ENCODE measurements at regions not wholly inside any gene's neighbourhood (a gene's known extent, or its start where the extent isn't known, plus 50 kb on each side); places are given as distances from the start of the nearest gene placed in this dataset.
"Not testable (repeated sequence)": the region's sequence is repeated elsewhere in the genome, so short reads cannot be mapped to it uniquely, and the experiment has no call there.

- DNase-seq (ENCODE audit: low read depth in 2 of 2, low spot score in 1 of 2): no peak
Observed at GRCh38 chr22:42217752-42218280, 52.6 kb downstream of the TCF20 start.

GRCh38 chr22:42217019-42217751, 53.3 kb downstream of the TCF20 start:
- DNase-seq (ENCODE audit: low read depth in 2 of 2, low spot score in 1 of 2): no peak

DNA sequence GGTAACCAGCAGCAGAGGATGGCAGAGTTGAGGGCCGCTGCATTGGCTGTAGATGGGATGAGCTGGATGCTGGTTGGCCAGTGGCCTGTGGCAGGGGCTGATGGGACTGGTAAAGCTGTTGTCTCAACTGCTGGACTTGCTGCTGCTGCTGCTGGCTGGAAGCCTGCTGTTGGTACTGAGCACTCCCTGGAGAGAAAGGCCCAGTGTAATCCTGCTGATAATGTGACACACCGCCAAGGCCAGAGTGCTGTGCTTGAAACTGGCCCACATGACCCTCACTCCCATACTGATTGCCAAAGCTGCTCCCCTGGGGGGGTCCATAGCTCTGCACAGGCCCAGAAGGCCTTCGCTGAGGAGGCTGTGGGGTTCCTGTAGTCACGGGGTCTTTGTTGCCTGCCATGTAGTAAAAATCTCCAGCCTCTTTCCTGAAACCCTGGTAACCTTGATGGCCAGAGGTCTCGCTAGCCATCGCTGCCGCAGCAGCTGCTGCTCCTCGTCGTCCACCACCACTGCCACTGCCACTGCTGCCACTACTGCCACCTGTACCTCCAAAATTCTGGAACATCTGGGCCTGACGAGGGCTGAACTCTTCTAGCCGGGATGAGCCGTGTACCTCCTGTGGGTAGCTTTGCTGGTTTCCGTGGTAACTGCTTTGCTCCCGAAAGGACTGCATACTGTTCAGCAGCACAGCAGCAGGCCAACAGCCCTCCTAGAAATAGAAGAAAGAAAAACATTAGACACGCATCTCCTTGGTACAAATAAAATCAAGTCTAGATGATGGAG, 55.6 kb downstream of the TCF20 start:
- DNase-seq (ENCODE audit: low read depth in 2 of 2, low spot score in 1 of 2): no peak

GRCh38 chr22:42208362-42208761, 62.1 kb downstream of the TCF20 start:
- DNase-seq (ENCODE audit: low read depth in 2 of 2, low spot score in 1 of 2): no peak

DNA sequence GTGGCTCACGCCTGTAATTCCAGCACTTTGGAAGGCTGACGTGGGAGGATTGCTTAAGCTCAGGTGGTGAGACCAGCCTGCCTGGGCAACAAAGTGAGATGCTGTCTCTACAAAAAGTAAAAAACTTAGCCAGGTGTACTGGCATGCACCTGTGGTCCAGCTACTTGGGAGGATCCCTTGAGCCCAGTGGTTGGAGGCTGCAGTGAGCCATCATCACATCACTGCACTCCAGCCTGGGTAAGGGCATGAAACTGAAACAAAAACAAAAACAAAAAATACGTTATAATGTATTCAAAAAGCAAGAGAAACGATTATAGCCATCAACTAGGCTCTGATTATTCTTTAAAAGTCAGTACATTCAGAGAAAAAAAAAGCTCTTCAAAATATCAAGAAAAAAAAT, 62.5 kb downstream of the TCF20 start:
- DNase-seq (ENCODE audit: low read depth in 2 of 2, low spot score in 1 of 2): no peak

GRCh38 chr22:42203609-42204008, 66.8 kb downstream of the TCF20 start:
- no peak for DNase-seq (ENCODE audit: low read depth in 2 of 2, low spot score in 1 of 2)

- DNase-seq (ENCODE audit: low read depth in 2 of 2, low spot score in 1 of 2): peak; percentile 38 to 47
Observed at GRCh38 chr22:42202669-42203068, 67.8 kb downstream of the TCF20 start.

DNA sequence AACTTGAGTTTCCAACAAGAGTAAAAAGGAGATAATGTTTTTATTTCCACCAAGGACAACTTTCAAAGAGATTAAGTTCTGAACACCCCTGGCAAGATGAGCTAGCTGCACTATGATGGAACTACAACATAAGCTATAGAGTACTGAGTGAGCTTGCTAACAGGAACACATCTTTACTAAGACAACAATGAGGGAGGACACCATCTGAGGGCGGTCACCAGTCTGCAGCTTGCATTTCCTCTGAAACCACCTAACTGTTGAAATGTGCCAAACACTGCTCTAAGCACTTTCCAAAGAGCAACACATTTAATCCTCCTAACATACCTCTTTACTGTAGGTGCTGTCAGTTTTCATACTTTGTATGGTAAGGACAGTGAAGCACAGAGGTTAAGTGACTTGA, 68.4 kb downstream of the TCF20 start:
- no peak for DNase-seq (ENCODE audit: low read depth in 2 of 2, low spot score in 1 of 2)

DNA sequence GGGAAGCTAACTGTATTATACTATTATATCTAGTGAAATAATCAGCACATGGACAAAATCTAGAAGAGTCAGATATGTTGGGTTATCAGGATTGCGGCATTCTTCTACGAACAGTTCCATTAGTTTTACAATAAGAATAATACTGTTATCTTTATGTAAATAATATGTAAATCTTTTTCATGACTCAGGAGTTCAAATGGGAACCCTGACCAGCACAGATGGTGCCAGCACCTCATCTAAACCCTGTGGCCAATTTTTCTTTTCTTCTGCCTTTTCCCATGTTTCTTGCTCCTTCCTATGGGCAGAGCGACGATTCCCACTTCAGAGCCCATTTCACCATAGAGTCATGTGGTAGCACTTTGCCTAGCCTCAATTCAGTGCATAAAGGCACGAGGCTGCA, 68.4 kb upstream of the CYP2D6 start:
- no peak for DNase-seq (ENCODE audit: low read depth in 2 of 2, low spot score in 1 of 2)

DNA sequence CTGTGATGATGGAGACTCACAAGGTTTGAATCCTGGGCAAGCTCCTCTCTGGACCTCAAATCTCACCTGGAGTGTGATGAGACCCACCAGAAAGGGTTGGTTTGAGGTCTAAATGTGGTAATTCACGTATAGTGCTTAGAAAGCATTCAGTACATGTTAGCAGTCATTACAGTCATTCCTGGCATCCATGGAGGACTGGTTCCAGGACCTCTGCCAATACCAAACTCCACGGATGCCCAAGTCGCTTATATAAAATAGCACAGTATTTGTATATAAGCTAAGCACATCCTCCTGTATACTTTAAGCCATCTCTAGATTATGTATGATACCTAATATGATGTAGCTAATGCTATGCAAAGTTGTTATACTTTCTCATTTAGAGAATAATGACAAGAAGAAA, 67.6 kb upstream of the CYP2D6 start:
- DNase-seq (ENCODE audit: low read depth in 2 of 2, low spot score in 1 of 2): no peak

- no peak for DNase-seq (ENCODE audit: low read depth in 2 of 2, low spot score in 1 of 2)
Observed at GRCh38 chr22:42196454-42196853, 65.8 kb upstream of the CYP2D6 start.

- DNase-seq (ENCODE audit: low read depth in 2 of 2, low spot score in 1 of 2): no peak
Observed at GRCh38 chr22:42194953-42195352, 64.3 kb upstream of the CYP2D6 start.

DNA sequence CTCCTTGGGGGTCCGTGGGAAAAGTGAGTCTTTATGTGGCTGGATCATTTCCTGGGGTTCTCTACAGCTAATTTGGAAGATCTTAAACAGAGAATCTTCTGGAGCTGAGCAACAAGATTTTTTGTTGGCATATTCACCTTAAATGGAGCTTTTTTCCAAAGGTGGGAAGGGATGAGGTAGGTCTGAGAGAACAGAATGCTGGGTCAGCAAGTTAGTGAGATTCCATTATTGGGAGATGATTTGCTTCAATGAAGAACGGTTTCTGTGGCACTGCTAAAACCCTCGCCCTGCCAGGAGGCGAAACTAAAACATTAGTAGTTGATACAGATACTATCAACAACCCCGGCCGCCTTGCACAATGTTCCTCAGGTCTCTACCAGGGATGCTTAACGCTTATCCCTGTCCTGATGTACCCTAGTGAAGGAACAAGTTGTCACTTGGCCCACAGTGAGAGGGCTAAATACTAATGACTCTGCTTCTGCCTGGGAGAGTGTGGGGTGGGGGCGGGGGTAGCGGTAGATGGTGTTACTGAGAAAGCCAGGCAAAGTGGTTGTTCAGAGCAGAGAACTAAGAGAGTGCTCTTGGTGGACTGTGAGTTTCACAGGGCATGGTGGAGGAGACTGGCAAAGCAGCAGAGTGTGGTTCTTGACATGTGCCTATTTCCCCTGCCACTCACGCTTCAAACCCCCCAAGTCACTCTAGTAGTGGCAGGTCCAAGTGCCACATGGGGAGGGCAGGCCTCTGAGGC, 63.7 kb upstream of the CYP2D6 start:
- DNase-seq (ENCODE audit: low read depth in 2 of 2, low spot score in 1 of 2): no peak

- no peak for DNase-seq (ENCODE audit: low read depth in 2 of 2, low spot score in 1 of 2)
Observed at GRCh38 chr22:42192547-42192946, 61.9 kb upstream of the CYP2D6 start.

DNA sequence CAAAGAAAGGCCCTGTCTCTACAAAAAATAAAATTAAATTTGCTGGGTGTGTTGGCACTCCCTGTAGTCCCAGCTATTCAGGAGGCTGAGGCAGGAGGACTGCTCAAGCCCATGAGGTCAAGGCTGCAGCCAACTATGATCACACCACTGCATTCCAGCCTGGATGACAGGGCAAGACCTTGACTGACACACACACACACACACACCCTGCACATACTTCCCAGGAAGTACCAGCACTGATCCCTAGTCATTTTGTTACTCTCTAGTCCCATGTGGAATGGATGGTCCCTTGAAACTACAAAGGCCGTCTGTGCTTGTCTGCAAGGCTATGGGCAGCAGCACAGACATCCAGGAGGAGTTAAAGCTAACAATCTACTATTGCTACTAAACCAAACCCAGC, 59.7 kb upstream of the CYP2D6 start:
- DNase-seq (ENCODE audit: low read depth in 2 of 2, low spot score in 1 of 2): no peak

GRCh38 chr22:42189761-42190160, 59.2 kb upstream of the CYP2D6 start:
- no peak for DNase-seq (ENCODE audit: low read depth in 2 of 2, low spot score in 1 of 2)

GRCh38 chr22:42188808-42189447, 58.3 kb upstream of the CYP2D6 start:
- no peak for DNase-seq (ENCODE audit: low read depth in 2 of 2, low spot score in 1 of 2)

DNA sequence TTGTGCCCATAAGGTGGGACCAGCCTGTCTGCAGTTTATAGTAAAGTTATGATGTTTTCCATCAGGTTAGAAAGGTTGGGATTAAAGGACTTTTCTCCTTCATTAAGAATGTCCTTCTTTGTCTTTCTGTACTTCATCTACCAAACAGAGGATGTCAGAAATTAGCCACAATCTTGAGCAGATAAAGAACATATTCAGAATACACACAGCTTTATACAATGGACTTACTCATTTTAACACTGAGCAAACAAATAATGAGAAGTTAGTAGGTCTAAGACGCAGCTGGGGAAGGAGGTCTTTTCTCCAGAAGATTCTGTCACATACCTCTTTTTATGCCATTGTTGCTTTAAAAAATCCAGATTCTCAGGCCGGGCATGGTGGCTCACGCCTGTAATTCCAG, 57.0 kb upstream of the CYP2D6 start:
- no peak for DNase-seq (ENCODE audit: low read depth in 2 of 2, low spot score in 1 of 2)

- DNase-seq (ENCODE audit: low read depth in 2 of 2, low spot score in 1 of 2): no peak
Observed at GRCh38 chr22:42185915-42186439, 55.4 kb upstream of the CYP2D6 start.

GRCh38 chr22:42184852-42185251, 54.2 kb upstream of the CYP2D6 start:
- no peak for DNase-seq (ENCODE audit: low read depth in 2 of 2, low spot score in 1 of 2)

GRCh38 chr22:42183461-42184059, 53.0 kb upstream of the CYP2D6 start:
- DNase-seq (ENCODE audit: low read depth in 2 of 2, low spot score in 1 of 2): not testable (repeated sequence)
